GF-D8 (cell line): ENCODE measurements at regions not wholly inside any gene's neighbourhood (a gene's known extent, or its start where the extent isn't known, plus 50 kb on each side); places are given as distances from the start of the nearest gene placed in this dataset.
A peak's percentile ranks its signal among the peaks of the same experiment; 100 is the strongest.
"Not testable (repeated sequence)": the region's sequence is repeated elsewhere in the genome, so short reads cannot be mapped to it uniquely, and the experiment has no call there.

Source experiments
- DNase-seq: peaks from one replicate; lab custom pipeline; 2025; lab: John Stamatoyannopoulos, UW

DNA sequence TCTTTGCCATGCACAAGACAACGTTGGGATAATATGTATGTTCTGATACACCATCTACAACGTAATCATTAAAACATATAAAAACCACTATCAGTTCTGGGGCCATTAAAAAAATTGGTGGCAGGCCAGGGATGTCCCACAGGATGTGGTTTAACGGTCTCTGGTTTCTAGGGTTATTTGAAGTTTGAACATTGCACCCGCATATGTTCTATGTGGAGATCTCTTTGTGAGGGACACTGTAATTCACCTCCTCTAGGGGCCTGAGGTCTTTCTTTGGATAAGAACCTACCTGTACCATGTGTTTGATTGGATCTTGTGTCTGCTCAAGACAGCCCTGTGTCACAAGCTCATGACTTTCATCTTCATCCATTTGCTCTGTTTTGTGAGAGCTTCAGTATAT lies 73.2 kb downstream of the GGTLC2 start:
- DNase-seq: no peak

DNA sequence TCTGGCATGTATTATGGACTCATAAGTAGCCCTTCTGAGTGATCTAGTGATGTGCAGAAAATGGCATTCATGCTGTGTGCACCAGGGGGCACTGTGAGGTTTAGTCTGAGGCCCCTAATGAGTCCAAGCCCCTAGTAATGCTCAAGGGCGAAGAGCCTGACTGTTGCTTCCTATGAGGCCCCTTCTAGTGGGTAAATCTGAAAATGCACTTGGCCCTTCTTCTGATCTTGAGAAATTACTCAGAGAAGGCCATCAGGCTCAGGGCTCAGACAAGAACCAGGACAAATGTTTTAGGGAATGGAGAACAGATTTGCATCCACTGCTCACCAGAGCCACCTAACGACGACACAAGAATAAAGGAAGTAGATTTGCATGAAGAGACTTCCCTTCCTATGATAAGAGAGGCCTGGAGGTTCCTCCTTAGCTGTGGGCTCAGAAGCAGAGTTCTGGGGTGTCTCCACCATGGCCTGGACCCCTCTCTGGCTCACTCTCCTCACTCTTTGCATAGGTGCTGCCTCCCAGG lies 75.8 kb downstream of the GGTLC2 start:
- DNase-seq: peak; percentile 50

DNA sequence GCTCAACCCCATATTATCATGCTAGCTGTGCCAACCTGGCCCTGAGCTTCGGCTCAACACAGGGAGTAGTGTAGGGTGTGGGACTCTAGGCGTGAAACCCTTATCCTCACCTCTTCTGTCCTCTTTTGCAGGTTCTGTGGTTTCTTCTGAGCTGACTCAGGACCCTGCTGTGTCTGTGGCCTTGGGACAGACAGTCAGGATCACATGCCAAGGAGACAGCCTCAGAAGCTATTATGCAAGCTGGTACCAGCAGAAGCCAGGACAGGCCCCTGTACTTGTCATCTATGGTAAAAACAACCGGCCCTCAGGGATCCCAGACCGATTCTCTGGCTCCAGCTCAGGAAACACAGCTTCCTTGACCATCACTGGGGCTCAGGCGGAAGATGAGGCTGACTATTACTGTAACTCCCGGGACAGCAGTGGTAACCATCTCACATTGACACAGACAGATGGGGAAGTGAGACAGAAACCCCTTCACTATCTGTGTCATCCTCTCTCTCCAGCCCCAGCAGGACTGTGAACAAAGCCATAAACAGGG lies 76.4 kb downstream of the GGTLC2 start:
- DNase-seq: no peak

DNA sequence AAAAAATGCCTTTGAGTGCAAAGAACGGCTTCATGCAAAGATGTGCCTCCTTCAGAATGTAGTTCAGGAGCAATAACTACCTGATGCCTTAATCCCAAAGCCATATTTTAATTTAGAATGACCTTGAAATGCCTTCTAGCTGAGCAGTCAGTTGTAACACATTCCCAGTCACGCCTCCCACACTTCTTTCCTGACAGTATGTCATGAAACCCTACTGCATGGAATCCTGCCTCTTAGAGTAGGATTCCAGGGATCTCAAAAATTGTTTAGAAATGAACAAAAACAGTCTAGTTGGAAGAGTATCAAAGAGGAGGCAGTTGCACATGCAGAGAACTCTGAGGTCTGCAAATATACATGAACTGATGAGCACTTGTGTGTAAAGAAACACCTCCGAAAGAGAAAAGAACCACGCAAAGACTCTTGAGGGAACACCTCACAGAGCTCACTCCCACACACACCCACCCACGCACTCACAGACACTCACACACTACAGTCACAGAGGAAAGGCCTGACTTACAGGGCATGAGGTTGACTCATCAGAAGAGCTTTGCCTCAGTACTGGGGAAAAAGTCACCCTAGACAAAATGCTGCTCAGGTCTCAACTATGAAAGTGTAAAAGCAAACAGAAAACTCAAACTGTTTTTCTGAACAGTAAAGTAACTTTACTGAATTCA lies 77.4 kb downstream of the GGTLC2 start:
- DNase-seq: no peak

DNA sequence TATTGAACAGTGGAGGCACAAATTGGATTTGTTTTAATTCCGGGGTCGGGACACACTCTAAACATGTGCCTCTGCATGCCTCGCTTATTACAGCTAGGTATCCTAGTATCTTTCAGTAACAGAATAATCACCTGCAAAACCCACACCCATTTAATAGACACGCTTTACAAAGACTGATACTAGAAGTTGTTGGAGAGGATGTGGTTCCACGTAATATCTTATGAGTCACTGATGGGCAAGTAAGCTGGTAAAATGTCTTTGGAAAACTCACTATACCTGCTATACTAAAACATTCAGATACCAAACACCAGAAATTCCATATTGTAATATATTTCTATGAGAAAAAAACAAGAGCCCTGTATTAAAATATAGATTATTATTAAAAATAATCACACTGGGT lies 84.0 kb downstream of the GGTLC2 start:
- no peak for DNase-seq

DNA sequence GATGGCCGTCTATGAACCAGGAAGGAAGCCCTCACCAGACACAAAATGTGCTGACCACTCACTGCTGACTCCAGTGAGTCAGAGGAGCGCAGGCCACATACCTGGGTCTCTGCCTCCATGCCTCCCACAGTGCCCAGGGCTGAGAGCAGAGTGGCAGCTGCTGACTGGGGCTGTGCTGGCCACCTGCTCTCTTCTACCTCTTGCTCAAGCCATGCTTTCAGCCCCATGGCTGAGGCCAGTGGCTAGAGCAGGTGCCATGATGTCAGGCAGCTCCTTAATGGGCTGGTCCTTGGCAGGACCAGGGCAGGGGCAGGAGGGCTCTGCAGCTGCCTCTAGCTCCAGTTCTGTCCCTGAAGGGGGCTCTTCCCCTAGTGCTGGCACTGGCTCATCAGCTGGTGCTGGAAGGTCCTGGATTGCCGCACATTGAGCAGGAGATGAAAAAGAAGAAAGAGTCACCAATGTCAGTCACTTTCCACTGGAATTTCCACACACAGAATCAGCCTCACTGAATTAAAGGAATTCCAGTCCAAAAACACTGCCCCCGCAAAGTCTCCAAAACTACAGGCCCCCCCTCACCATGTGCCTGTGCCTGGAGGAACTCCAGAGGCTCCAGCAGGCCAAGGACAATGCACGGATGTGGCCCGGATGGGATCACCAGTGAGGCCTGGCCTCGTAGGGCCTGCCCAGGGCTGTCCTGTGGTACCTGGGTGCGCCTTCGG lies 86.4 kb downstream of the GGTLC2 start:
- no peak for DNase-seq

DNA sequence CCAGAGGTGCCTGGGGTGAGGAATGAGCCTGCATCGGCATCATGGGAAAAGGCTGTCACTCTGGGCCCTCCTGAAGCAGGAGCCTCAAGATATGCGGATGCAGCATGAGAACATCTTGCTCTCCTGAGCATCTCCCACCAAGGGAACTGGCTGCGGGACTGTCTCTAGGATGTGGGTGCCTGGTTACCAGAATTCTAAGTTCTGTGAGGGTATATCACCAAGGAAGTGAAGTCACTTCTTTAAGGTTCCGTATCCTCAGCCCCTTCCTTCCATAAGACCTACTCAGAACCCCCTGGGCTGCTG lies 86.9 kb downstream of the GGTLC2 start:
- no peak for DNase-seq

DNA sequence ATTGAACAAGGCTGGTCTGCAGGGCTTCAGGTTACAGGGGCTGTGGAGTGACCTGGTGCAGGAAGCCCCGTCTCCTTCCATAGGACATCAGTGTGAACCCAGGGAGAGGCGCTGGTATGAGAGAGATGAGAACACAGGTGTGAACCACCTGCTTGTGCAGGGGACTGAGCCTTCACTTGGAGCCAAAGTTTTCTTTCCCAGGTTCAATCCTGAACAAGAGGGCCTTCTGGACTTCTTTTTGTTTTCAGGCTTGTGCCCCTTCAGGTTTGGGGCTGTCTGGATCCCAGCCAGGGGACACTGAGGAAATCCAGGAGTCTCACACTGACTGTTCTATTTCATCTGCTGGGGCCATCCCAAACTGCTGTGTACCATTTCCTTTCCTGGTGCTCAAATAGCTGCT lies 88.6 kb downstream of the GGTLC2 start:
- not testable (repeated sequence) for DNase-seq

DNA sequence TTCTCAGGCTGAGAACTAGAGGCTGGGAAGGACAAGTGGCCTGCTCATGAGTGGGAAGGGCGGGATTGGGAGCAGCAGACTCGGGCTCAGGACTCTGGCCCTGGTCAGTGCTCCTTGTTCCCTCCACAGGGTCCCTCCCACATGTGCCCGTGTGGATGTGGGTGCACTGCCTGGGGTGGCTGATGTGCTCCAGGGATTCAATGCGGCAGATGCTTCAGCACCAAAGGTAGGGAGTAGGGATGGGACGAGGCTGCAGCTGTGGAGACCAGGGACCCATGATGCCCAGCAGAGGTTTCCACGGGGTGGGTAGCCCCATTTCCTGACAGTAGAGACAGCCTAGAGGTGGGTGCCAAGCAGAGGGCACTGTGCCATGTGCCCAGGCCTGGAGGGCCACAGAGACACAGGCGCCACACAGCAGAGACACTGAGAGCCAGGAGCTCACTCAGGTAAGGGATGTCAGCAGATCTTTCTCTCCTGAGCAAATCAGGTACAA lies 89.5 kb downstream of the GGTLC2 start:
- DNase-seq: no peak

DNA sequence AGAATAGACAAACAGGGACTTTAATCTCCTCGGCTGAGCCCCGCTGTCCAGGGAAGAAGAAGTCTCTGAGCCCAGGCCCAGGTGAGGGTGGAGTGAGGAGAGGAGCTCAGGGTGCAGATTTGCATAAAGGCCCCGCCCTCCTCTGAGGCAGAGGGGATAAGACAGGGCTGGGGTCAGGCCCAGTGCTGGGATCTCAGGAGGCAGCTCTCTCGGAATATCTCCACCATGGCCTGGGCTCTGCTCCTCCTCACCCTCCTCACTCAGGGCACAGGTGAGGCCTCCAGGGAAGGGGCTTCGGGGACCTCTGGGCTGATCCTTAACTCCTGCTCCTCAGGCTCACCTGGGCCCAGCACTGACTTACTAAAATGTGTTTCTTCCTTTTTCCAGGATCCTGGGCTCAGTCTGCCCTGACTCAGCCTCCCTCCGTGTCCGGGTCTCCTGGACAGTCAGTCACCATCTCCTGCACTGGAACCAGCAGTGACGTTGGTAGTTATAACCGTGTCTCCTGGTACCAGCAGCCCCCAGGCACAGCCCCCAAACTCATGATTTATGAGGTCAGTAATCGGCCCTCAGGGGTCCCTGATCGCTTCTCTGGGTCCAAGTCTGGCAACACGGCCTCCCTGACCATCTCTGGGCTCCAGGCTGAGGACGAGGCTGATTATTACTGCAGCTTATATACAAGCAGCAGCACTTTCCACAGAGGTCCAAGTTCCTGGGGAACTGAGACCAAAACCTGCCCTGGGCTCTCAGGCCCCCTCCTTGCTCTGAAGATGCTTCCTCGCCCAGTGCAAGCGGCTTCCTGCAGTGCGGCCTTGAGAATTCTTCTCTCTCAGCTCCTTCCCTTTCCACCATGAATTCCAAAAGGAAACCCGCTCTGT lies 90.2 kb downstream of the GGTLC2 start:
- not testable (repeated sequence) for DNase-seq

DNA sequence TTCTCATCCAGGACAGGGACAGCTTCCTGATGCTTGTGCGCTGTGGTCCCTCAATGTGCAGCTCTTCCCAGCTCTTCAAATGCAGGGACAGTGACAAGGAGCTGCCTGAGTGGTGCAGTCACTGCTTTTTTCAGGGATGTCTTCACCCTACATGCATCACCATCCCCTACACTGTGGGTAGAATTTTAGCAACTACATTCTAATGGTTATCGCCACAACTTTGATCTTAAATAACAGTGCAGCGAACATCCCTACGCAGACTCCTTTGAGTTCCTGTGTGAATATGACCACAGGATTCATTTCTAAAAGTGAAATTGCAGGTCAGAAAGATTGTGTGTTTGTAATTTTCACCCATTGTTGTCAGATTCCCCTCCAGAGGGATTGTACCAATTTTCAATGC lies 90.9 kb downstream of the GGTLC2 start:
- not testable (repeated sequence) for DNase-seq

DNA sequence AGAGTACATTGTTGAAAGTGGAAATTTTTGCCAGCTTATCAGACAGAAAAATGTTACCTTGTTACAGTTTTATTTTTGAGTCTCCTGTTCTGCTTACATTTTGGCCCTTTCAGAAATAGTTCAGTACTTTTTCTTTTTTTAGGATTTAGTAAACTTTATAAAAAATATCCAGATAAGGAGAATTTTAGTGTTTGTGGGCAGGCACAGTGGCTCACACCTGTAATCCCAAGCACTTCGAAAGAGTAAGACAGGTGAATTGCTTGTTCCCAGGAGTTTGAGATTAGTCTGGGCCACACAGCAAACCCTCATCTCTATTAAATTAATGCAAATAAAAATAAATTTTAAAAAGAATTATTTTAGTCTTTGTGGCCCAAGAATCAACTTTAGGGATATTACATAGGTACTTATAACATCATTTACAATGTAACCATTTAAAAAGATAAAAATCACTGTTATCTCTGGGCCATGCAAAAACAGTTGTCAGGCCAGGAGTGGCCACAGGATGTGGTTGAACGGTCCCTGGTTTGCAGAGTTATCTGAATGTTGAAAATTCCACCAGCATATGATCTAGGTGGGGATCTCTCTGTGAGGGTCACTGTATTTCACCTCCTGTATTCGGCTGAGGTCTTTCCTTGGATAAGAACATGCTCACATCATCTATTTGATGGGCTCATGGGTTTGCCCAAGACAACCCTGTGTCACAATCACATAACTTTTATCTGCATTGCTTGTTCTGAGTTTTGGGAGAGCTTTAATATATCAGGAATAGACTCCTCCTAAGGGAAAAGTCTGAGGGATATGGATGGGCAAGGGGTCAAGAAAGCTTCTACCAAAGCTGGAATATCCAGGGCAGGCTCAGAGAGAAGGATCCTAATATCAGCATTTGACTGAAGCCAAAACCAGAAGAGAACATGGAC lies 91.5 kb downstream of the GGTLC2 start:
- DNase-seq: no peak

DNA sequence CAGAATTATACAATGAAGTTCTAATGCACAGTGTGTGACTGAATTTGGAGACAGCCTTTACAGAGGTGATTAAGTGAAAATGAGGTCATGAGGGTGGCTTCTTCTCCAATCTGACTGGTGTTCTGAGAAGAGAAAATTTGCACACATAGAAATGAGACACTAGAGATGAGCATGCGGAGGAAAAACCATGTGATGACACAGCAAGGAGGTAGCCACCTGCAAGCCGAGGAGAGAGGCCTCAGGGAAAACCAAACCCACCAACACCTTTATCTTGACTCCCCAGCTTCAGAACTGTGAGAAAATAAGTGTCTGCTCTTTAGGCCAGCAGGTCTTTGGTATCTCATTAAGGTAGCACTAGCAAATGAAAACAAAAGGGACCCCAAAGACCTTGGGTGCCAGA lies 93.2 kb downstream of the GGTLC2 start:
- DNase-seq: no peak

DNA sequence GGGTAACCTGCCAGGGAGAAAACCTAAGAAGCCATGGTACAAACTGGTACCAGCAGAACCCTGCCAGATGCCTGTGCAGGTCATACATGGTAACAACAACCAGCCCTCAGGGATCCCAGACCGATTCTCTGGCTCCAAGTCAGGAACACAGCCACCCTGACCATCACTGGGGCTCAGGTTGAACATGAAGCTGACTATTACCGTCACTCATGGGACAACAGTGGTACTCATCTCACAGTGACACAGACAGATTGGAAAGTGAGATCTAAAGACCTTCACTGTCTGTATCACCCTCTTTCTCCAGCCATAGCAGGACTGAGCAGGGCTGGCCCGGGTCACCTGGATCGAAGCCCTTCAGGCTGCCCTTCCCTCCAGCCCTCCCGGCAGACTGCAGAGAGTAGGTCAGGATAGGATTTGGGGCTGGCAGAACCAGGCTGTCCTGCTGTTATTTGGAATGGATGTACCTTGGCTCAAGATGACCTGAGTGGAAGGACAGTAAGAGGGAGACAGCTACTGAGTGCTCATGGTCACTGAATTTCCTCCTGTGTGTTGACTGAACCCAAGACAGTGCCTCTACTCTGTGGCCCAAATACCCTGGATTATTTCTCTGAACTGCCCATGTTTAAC lies 94.7 kb downstream of the GGTLC2 start:
- no peak for DNase-seq

DNA sequence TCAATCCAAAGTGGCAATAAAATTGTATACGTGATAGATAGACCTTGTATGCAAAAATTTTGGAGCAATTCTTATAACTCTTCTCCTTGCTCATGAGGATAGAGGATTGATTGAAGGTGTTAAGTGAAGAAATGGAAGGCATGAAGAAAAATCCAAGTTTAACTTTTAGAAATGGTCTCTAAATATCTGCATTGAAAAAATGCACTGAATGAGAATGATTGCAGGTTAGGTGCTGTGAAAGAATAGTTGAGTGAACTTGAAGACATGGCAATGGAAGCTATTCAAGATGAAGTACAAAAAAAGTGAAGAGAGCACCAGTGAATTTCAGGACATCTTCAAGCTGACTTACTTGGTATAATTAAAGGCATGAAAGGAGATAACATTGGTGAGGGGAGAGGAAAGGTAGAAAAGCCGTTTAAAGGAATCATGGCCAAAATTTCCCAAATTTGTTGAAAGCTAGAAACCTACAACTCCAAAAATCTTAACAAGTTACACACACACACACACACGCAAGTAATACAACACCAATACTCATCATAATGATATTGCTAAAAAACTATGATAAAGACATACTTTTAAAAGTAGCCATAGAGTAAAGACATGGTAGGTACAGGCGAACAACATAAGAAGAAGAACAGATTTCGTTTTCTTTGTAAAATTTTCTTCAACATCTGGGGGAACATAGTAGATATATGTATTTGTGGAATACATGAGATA lies 96.3 kb downstream of the GGTLC2 start:
- no peak for DNase-seq

DNA sequence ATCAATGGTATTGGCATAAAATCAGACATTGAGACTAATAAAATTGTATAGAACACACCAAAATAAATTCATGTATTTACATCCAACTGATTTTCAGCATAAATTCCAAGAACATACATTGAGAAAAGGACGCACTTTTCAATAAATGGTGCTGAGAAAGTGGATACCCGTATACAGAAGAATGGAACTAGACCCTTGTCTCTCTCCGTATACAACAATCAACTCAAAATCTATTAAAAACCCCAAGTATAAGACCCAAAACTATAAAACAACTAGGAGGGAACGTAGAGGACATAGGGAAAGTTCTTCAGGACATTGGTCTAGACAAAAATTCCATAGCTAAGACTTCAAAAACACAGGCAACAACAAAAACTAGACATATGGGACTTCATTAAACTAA lies 97.4 kb downstream of the GGTLC2 start:
- DNase-seq: no peak

DNA sequence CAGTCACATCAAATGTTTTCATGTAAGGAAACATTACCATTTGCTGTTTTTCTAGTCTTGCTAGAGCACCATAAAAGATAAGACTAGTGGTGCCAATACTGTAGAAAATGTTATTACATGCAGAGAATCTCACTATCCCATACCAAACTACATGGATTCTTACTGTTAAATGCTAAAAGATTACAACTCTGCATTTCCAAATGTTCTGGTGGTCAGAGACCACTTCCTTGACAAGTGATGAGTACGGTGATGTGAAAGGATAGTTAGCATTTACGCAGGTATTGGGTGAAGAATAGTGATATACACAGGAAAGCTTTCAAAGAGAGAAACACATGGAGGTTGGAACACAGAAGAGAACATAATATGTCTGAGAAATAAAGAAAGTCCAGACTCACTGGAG lies 98.2 kb downstream of the GGTLC2 start:
- DNase-seq: no peak

DNA sequence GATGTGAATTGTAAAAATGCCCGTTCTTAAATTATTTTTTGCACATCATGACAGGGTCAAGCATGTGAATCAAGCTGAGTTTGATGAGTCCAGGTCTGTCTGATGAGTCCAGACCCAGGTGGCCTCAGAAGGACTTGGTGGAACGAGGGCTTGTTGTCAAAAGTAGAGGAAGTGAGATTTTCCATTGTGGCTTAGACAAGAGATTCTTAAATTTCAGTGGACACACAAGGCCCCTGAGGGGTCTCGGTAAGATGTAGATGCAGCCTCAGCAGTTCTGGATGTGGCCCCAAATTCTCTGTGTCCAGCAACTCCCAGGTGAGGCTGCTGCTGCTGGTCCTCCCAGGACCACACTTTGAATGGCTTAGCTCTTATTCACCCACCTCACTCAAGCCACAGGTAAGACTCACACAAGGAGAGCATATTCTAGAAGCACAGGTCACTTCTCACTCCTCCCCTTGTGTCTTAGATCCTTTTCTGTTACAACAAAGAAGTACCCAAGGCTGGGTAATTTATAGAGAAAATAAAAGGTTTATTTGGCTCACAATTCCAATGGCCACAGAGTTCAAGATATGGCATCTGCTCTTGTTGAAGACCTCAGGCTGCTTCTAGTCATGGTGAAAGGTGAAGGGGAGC lies 98.8 kb downstream of the GGTLC2 start:
- DNase-seq: no peak

DNA sequence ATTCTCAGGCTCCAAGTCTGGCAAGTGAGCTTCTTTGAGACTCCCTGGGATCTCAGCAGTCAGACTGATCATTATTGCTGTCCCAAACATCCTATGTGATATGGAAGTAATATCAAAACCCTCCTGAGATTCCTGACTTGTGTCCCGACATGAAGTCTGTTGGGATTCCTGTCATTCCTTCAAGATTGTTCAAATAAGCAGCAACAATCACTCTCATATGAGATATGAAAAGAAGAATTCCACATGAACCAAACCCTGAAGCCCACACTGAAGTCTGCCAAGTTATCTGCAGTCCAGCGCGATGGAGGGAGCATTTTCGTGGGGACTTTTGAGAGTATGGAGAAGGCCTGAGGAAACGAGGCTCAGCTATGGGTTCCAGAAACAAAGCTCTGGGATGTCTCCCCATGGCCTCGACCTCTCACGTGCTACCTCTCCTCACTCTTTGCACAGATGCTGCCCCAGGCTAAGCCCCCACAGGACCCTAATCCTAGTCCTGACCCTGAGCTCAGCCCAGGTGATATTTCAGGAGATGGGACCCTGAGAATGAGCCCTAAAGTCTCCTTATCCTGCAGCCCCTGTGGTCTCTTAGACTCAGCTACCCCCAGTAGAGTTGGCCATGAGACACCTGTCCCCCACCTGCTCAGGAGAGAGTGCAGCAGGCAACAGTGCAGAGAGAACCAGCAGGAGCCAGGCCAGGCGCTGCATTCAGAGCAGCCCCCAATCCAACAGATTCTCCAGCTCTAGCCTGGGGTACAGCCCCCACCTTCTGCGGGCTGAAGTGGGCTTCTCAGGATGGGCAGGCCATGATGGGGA lies 100.2 kb downstream of the GGTLC2 start:
- no peak for DNase-seq
